Natural killer cell (primary cell): ENCODE measurements at regions not wholly inside any gene's neighbourhood (a gene's known extent, or its start where the extent isn't known, plus 50 kb on each side); places are given as distances from the start of the nearest gene placed in this dataset.

ENCODE experiments used
- ATAC-seq, 3 donors: fragments of 150-1000 bp in 2 of 3; fragments of 200-7000 bp in 1 of 3; cut with Tn5 transposase; 1 replicate in 1 of 3; 2 replicates in 2 of 3; pipeline ENCODE4 v1.10.0; 2021; ENCODE audit warnings: mild to moderate bottlenecking in 2 of 3, moderate library complexity in 2 of 3
- DNase-seq, 2 donors: peaks; one replicate each; pipeline versions ENCODE4 v3.0.0 to v3.0.0-alpha.2; 2013 to 2021; ENCODE audit warnings: mixed read lengths in 1 of 2
- H3K27ac ChIP-seq: one replicate; pipeline ENCODE4 v1.5.1; 2013; ENCODE audit warnings: mild to moderate bottlenecking, low read length
- H3K27me3 ChIP-seq: one replicate; pipeline ENCODE4 v1.6.1; 2013; ENCODE audit warnings: low read length; ENCODE audit not compliant: control insufficient read depth, insufficient read depth
- H3K36me3 ChIP-seq: one replicate; pipeline ENCODE4 v1.6.1; 2013; ENCODE audit warnings: low read length; ENCODE audit not compliant: control insufficient read depth, insufficient read depth
- H3K4me1 ChIP-seq: one replicate; pipeline ENCODE4 v1.6.1; 2013; ENCODE audit warnings: low read length; ENCODE audit not compliant: control insufficient read depth, insufficient read depth
- H3K4me3 ChIP-seq: one replicate; pipeline ENCODE4 v1.5.1; 2013; ENCODE audit warnings: low read length
- H3K9me3 ChIP-seq: one replicate; pipeline ENCODE4 v1.6.1; 2013; ENCODE audit warnings: low read length; ENCODE audit not compliant: control insufficient read depth, insufficient read depth
- H3K27ac Mint-ChIP-seq, 2 donors: one replicate each; pipeline ENCODE4 v1.8.0; 2022; ENCODE audit warnings: mild to moderate bottlenecking in 2 of 2, mixed read lengths in 2 of 2, moderate library complexity in 1 of 2
- H3K27me3 Mint-ChIP-seq, 2 donors: one replicate each; pipeline ENCODE4 v1.8.0; 2022; ENCODE audit warnings: low read depth in 2 of 2, mixed read lengths in 2 of 2
- H3K36me3 Mint-ChIP-seq: one replicate; pipeline ENCODE4 v1.8.0; 2022; ENCODE audit warnings: mixed read lengths
- H3K4me1 Mint-ChIP-seq, 2 donors: one replicate each; pipeline ENCODE4 v1.8.0; 2022; ENCODE audit warnings: mixed read lengths in 2 of 2
- H3K4me3 Mint-ChIP-seq: one replicate; pipeline ENCODE4 v1.8.0; 2022; ENCODE audit warnings: mild to moderate bottlenecking, moderate library complexity, mixed read lengths
- H3K9me3 Mint-ChIP-seq, 2 donors: one replicate each; pipeline ENCODE4 v1.8.0; 2022; ENCODE audit warnings: mixed read lengths in 2 of 2
- WGBS: methylation state at CpG from one replicate; pipeline ENCODE4 v1.1.7; 2013; ENCODE audit warnings: missing lambda C conversion rate; ENCODE audit not compliant: insufficient coverage; 5-methylcytosine and 5-hydroxymethylcytosine counted together
- intact Hi-C: fragments of 100-400 bp; cut with micrococcal nuclease; formaldehyde crosslinking; loops from one replicate; pipeline ENCODE4 v1.14.2; 2022
- TF ChIP-seq, protein P1 (sequence below): fragments of 200-600 bp; IDR thresholded peaks from one replicate; pipeline ENCODE4 v1.8.0; 2022; ENCODE audit warnings: antibody characterized with exemption

DNA sequence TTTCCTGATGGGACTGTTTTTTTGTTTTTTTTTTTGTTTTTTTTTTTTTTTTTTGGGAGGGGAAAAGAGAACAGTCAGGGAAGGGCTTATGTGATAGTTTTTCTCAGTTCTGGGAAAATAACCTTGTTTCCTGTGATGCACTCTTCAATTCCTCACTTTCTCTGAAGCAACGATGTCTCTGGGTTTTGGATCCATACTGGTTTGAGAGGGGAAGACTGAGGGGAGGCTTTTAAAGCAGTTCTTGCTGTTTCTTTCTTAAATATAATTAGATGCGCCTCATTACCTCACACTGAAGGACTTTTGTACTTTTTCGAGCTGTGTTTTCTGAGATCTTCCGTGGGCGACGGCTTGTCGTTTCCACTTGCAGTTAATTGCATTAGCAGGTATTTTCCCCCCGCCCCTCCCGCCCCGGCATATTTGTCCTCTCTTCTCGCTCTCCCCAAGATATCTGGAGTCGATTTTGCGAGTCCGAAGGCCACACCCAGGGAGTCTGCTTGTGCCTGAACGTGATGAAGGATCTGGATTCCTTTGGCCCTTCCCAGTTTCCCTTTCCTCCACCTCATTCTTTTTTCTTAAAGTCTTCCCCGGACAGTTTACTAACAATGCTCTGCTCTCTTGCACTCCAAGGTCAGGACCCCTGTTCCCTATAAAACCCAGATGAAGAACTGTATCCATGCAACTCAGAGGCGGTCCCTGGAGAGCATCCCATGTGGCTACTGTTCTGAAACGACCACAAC lies 125.2 kb upstream of the ZFHX3 start:
- no peaks in the 10 kb centered on the region for H3K36me3 ChIP-seq
- no peaks in the 10 kb centered on the region for H3K27me3 ChIP-seq
- no peaks in the 10 kb centered on the region for H3K4me1 ChIP-seq
- DNase-seq: no peak
- H3K9me3 Mint-ChIP-seq: no peaks in the 10 kb centered on the region
- no peak for ATAC-seq
- intact Hi-C loops: no loop called here
- H3K27ac ChIP-seq: no peak overlapping the region
- WGBS: 89% methylated on average over 18 of the region's 18 CpGs
- H3K27me3 Mint-ChIP-seq: peaks cover 10 to 34% of the 10 kb centered on the region in 2 donors
- TF ChIP-seq, protein P1, sequence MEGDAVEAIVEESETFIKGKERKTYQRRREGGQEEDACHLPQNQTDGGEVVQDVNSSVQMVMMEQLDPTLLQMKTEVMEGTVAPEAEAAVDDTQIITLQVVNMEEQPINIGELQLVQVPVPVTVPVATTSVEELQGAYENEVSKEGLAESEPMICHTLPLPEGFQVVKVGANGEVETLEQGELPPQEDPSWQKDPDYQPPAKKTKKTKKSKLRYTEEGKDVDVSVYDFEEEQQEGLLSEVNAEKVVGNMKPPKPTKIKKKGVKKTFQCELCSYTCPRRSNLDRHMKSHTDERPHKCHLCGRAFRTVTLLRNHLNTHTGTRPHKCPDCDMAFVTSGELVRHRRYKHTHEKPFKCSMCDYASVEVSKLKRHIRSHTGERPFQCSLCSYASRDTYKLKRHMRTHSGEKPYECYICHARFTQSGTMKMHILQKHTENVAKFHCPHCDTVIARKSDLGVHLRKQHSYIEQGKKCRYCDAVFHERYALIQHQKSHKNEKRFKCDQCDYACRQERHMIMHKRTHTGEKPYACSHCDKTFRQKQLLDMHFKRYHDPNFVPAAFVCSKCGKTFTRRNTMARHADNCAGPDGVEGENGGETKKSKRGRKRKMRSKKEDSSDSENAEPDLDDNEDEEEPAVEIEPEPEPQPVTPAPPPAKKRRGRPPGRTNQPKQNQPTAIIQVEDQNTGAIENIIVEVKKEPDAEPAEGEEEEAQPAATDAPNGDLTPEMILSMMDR: no peak
- H3K27ac Mint-ChIP-seq: no peak overlapping the region
- no peak overlapping the region for H3K4me3 Mint-ChIP-seq
- no peaks in the 10 kb centered on the region for H3K36me3 Mint-ChIP-seq
- H3K9me3 ChIP-seq: no peaks in the 10 kb centered on the region
- H3K4me3 ChIP-seq: no peak overlapping the region
- H3K4me1 Mint-ChIP-seq: no peaks in the 10 kb centered on the region

DNA sequence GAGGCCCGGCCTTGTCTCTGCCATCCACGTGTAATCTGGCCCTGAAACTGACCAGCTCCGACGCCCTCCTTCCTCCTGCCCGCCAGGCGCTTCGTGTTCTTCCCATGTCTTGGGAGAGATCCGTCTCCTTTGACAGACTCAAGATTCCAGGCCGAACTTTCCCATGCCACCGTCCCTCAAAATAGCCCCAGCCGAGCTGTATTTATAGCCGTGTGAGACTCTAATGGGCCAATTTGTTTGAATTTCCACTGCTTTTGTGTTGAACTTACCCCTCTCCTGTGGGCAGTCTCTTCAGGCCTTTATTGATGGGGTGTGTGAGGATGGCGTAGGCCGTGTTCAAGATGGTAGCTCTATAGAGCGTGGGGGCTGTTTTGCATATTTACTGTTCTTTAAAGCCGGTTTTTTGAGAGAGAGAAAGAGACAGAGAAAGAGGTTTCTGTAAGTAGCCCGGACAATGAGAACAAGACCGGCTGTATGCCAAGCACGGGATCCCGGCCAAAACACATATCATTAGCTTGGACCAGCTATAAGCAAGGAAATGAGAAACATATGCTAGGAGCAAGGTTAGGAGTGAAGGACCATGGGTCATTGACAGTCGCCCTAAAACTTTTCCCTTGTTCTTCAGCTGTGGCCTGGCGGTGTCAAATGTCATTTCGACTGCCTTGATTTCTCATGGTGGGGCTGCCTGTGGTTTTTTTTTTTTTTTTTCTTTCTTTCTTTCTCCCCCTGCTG lies 124.5 kb upstream of the ZFHX3 start:
- TF ChIP-seq, protein P1: no peak
- ATAC-seq (no peak), DNase-seq (no peak)
- Histone ChIP-seq H3K27ac (no peak overlapping the region), H3K4me1 (no peaks in the 10 kb centered on the region), H3K36me3 (no peaks in the 10 kb centered on the region), H3K4me3 (no peak overlapping the region), H3K27me3 (no peaks in the 10 kb centered on the region), H3K9me3 (no peaks in the 10 kb centered on the region)
- H3K36me3 Mint-ChIP-seq: no peaks in the 10 kb centered on the region
- H3K4me1 Mint-ChIP-seq: no peaks in the 10 kb centered on the region
- H3K27ac Mint-ChIP-seq: no peak overlapping the region
- H3K4me3 Mint-ChIP-seq: no peak overlapping the region
- intact Hi-C loops: no loop called here
- H3K9me3 Mint-ChIP-seq: no peaks in the 10 kb centered on the region
- H3K27me3 Mint-ChIP-seq: peaks cover 10 to 38% of the 10 kb centered on the region in 2 donors
- WGBS: 94% methylated on average over 21 of the region's 23 CpGs

DNA sequence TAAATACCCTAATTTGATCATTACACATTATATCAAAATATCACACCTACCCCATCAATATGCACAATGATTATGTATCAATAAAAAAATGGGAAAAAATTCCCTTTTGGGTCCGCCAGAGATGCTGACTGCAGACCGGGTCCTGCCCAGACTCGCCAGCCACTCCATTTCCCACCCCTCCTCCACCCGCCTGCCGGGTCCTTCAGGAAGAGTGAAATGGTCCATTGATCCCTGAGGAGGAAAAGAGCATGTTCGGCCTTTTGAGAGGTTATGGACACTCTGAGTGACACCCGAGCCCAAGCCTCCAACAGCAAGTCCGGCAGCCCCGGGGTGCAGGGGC lies 123.9 kb upstream of the ZFHX3 start:
- DNase-seq (no peak), ATAC-seq (no peak)
- WGBS: 95% methylated on average over 9 of the region's 9 CpGs
- TF ChIP-seq, protein P1: no peak
- intact Hi-C loops: no loop called here
- Histone ChIP-seq H3K27ac (no peak overlapping the region), H3K9me3 (no peaks in the 10 kb centered on the region), H3K4me1 (no peaks in the 10 kb centered on the region), H3K27me3 (no peaks in the 10 kb centered on the region), H3K4me3 (no peak overlapping the region), H3K36me3 (no peaks in the 10 kb centered on the region)
- peaks cover 10 to 33% of the 10 kb centered on the region in 2 donors for H3K27me3 Mint-ChIP-seq
- H3K4me1 Mint-ChIP-seq: peaks cover 2% of the 10 kb centered on the region in 2 donors
- H3K4me3 Mint-ChIP-seq: no peak overlapping the region
- H3K36me3 Mint-ChIP-seq: no peaks in the 10 kb centered on the region
- H3K27ac Mint-ChIP-seq: no peak overlapping the region
- H3K9me3 Mint-ChIP-seq: no peaks in the 10 kb centered on the region
